ENCODE measurements at regions not wholly inside any gene's neighbourhood (a gene's known extent, or its start where the extent isn't known, plus 50 kb on each side); places are given as distances from the start of the nearest gene placed in this dataset.

GRCh38 chr3:154701055-154701454 lies 271.1 kb upstream of the GPR149 start:
- WGBS, 2 donors: 94 to 95% methylated on average over 3 of the region's 3 CpGs
- ATAC-seq (ENCODE audit: low FRiP score in 2 of 2): no peak
- no peak for TF ChIP-seq EP300 (IDR thresholded peaks at IDR 0.05)
- no peak for TF ChIP-seq POLR2AphosphoS5 (IDR thresholded peaks at IDR 0.05)
- TF ChIP-seq CTCF (IDR thresholded peaks at IDR 0.05): no peak
- TF ChIP-seq POLR2A (IDR thresholded peaks at IDR 0.05): no peak

DNA sequence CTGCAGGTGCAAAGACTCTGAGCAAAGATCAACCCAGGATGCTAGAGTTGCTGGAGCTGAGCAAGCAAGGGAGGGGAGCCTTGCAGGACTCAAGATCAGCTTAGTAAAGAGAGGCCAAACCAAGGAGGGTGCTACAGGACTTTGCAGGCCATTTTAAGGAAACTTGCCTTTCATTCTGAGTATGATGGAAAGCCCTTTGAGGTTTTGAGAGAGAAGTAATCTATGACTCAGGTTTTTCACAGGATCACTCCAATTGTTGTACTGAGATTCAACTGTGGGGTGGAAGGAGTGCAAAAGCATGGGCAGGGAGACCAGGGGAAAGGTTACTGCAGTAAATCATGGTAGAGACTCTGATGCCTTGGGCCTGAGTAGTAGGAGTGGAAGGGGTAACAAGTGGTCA lies 260.4 kb upstream of the GPR149 start:
- H3K9me3 ChIP-seq: no peaks in the 10 kb centered on the region
- ATAC-seq (ENCODE audit: low FRiP score in 2 of 2) (no peak), DNase-seq (no peak)
- H3K36me3 ChIP-seq: no peaks in the 10 kb centered on the region
- H3K27ac ChIP-seq: no peak overlapping the region
- H3K4me1 ChIP-seq: no peaks in the 10 kb centered on the region
- no peak overlapping the region for H3K4me3 ChIP-seq
- H3K27me3 ChIP-seq: no peaks in the 10 kb centered on the region
- no peak for TF ChIP-seq EP300 (IDR thresholded peaks at IDR 0.05)
- TF ChIP-seq POLR2A (IDR thresholded peaks at IDR 0.05): no peak
- TF ChIP-seq CTCF (IDR thresholded peaks at IDR 0.05): no peak
- TF ChIP-seq POLR2AphosphoS5 (IDR thresholded peaks at IDR 0.05): no peak

More at GRCh38 chr3:154701055-154701454, 271.1 kb upstream of the GPR149 start:
- Histone ChIP-seq H3K4me1 (no peaks in the 10 kb centered on the region), H3K27me3 (no peaks in the 10 kb centered on the region), H3K4me3 (no peak overlapping the region), H3K9me3 (no peaks in the 10 kb centered on the region), H3K36me3 (no peaks in the 10 kb centered on the region), H3K27ac (no peak overlapping the region)
- no peak for DNase-seq

DNA sequence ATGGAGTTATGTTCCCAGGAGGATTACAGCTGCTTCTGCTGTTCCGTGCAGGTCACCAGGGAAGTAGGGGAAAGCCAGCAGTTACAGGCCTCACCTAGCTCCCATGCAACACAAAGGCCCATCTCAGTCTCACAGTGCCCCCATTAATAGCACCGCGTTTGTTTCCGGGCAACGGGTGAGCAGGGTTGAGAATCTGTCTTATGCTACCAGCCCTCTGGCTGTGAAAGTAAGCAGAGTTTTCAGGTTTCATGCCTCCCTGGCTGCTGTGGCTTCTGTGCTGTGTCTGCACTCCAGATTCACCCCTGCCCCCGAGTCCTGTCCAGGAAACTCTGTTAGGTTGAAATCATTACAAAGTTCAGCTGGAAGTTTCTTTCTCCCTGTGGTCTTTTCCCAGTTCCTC lies 254.4 kb upstream of the GPR149 start:
- Histone ChIP-seq H3K4me3 (no peak overlapping the region), H3K9me3 (no peaks in the 10 kb centered on the region), H3K36me3 (no peaks in the 10 kb centered on the region), H3K27me3 (no peaks in the 10 kb centered on the region), H3K4me1 (no peaks in the 10 kb centered on the region), H3K27ac (no peak overlapping the region)
- ATAC-seq (ENCODE audit: low FRiP score in 2 of 2) (no peak), DNase-seq (no peak)
- TF ChIP-seq EP300 (IDR thresholded peaks at IDR 0.05) (no peak), POLR2AphosphoS5 (IDR thresholded peaks at IDR 0.05) (no peak), POLR2A (IDR thresholded peaks at IDR 0.05) (no peak), CTCF (IDR thresholded peaks at IDR 0.05) (no peak)
- WGBS, 2 donors: 58 to 69% methylated on average over 6 of the region's 6 CpGs

- no peaks in the 10 kb centered on the region for H3K27me3 ChIP-seq
- 51 to 92% methylated on average over 2 to 3 of the region's 3 CpGs for WGBS, 2 donors
- H3K36me3 ChIP-seq: no peaks in the 10 kb centered on the region
- no peak overlapping the region for H3K27ac ChIP-seq
- no peak for ATAC-seq (ENCODE audit: low FRiP score in 2 of 2)
- no peaks in the 10 kb centered on the region for H3K9me3 ChIP-seq
- no peak for TF ChIP-seq CTCF (IDR thresholded peaks at IDR 0.05)
- no peak for TF ChIP-seq POLR2AphosphoS5 (IDR thresholded peaks at IDR 0.05)
- TF ChIP-seq POLR2A (IDR thresholded peaks at IDR 0.05): no peak
- no peak for TF ChIP-seq EP300 (IDR thresholded peaks at IDR 0.05)
- H3K4me3 ChIP-seq: no peak overlapping the region
- DNase-seq: no peak
- no peaks in the 10 kb centered on the region for H3K4me1 ChIP-seq
These were observed 254.0 kb upstream of the GPR149 start for GRCh38 chr3:154684021-154684420.

DNA sequence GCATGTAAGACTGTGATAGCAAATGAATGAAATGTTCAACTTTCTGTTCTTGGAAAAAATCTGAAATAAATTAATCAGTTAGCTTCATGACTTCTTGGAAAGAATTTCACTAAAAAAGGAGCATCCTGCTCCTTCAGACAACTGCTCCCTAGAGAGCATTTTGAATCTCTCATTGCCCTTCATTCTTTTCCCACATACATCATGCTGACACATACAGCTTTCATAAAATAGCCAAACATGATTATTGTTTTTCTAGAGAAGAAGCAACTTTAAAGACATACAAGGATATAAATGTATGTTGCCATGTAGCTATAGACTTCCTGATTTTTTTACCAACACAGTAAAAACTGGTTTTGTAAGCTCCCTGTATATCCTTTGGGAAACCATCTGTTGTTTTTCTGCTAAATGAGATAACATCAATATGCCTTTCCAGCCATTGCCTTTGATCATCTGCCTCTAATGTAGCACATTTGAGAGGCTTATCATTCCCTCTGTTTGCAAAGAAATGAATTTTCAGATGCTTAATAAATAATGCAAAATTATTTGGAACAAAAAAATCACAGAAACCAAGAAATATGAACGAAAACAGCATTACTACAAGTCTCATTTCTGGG lies 248.2 kb upstream of the GPR149 start:
- Histone ChIP-seq H3K27me3 (no peaks in the 10 kb centered on the region), H3K4me3 (no peak overlapping the region), H3K9me3 (no peaks in the 10 kb centered on the region), H3K4me1 (no peaks in the 10 kb centered on the region), H3K36me3 (no peaks in the 10 kb centered on the region), H3K27ac (no peak overlapping the region)
- WGBS, 2 donors: 68 to 74% methylated on average over 1 of the region's 1 CpG
- TF ChIP-seq POLR2A (IDR thresholded peaks at IDR 0.05): no peak
- no peak for TF ChIP-seq POLR2AphosphoS5 (IDR thresholded peaks at IDR 0.05)
- no peak for TF ChIP-seq CTCF (IDR thresholded peaks at IDR 0.05)
- TF ChIP-seq EP300 (IDR thresholded peaks at IDR 0.05): no peak
- DNase-seq (no peak), ATAC-seq (ENCODE audit: low FRiP score in 2 of 2) (no peak)

All from upper lobe of left lung (tissue), 6 donors.